ENCODE measurements at regions not wholly inside any gene's neighbourhood (a gene's known extent, or its start where the extent isn't known, plus 50 kb on each side); places are given as distances from the start of the nearest gene placed in this dataset.

DNA sequence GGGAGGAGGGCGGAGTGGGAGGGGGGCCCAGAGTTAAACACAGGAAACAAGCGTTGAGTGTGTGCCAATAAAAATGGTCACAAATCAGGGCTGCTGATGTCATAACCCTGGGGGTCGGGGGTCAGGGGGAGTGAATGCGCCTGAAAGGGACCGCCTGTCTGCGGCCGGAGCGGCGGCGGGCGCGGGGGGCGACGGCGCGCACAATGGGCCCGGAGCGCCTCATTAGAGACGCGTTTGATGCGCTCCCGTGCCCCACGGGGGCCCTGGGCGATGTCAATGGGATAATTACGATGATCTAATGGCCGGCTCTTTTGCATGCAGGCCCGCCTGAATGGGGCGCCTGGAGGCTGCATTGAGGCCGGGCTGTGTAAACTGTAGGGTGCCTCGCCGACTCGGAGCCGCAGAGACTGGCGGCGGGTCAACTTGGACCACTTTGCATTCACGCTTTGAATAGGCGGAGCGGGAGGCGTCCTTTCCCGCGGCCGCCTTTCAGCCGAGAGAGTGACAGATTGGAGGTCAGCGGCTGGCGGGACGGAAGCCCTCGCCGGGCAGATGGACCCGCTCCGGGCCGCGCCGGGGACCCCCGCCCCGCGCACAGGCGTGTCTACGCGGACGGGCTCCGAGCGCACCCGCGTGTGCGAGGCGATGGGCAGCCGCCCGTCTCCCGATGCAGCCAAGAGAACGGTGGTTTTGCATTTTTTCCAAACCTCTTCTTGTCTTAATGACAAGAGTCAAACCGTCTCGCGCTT is 296.1 kb downstream of the TFAP2C start:
- no peaks in the 10 kb centered on the region for H3K36me3 Mint-ChIP-seq (ENCODE audit: insufficient read depth, unreplicated experiment)
- no TSS peak for BruUV-seq (replicated peaks)
- peaks cover 75% of the 10 kb centered on the region for H3K27me3 Mint-ChIP-seq (ENCODE audit: unreplicated experiment)
- no peaks in the 10 kb centered on the region for H3K4me1 Mint-ChIP-seq (ENCODE audit: low read depth, unreplicated experiment)
- no peaks in the 10 kb centered on the region for H3K9me3 Mint-ChIP-seq (ENCODE audit: low read depth, unreplicated experiment)
- CTCF ChIA-PET, result no interaction called here
- H3K27ac Mint-ChIP-seq (ENCODE audit: unreplicated experiment), result no peak overlapping the region
- no peak for TF ChIP-seq CTCF (IDR thresholded peaks at IDR 0.05; ENCODE audit: unreplicated experiment)
- intact Hi-C loops (cut with micrococcal nuclease; ENCODE audit: unreplicated experiment), result no loop called here
- H3K4me3 Mint-ChIP-seq (ENCODE audit: low read depth, unreplicated experiment), result no peak overlapping the region
- no peak for DNase-seq

DNA sequence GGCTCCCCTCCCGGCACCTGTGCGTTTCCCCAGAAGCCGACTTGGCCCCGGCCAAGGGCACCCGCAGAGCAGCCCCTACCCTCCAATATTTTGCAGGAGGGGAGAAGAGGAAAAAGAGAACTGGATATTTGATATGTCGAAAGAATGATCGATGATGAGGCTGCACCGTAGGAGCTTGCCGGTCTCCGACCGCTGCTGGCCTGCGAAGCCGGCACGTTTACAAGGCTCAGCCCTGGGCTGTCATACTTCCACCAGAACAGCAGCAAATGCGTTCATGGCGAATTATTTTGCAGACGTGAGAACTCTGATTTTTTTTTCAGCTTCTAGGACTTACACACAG is 296.7 kb downstream of the TFAP2C start:
- TF ChIP-seq CTCF (IDR thresholded peaks at IDR 0.05; ENCODE audit: unreplicated experiment), result no peak
- Mint-ChIP-seq H3K27me3 (ENCODE audit: unreplicated experiment) (peaks cover 81% of the 10 kb centered on the region), H3K4me3 (ENCODE audit: low read depth, unreplicated experiment) (no peak overlapping the region), H3K27ac (ENCODE audit: unreplicated experiment) (no peak overlapping the region), H3K36me3 (ENCODE audit: insufficient read depth, unreplicated experiment) (no peaks in the 10 kb centered on the region), H3K9me3 (ENCODE audit: low read depth, unreplicated experiment) (no peaks in the 10 kb centered on the region), H3K4me1 (ENCODE audit: low read depth, unreplicated experiment) (no peaks in the 10 kb centered on the region)
- intact Hi-C loops (cut with micrococcal nuclease; ENCODE audit: unreplicated experiment), result no loop called here
- BruUV-seq (replicated peaks), result no TSS peak
- DNase-seq, result no peak
- CTCF ChIA-PET, result no interaction called here

- H3K4me3 Mint-ChIP-seq (ENCODE audit: low read depth, unreplicated experiment), result no peak overlapping the region
- CTCF ChIA-PET, result no interaction called here
- H3K9me3 Mint-ChIP-seq (ENCODE audit: low read depth, unreplicated experiment), result no peaks in the 10 kb centered on the region
- no peak overlapping the region for H3K27ac Mint-ChIP-seq (ENCODE audit: unreplicated experiment)
- no peaks in the 10 kb centered on the region for H3K36me3 Mint-ChIP-seq (ENCODE audit: insufficient read depth, unreplicated experiment)
- BruUV-seq (replicated peaks), result no TSS peak
- DNase-seq, result no peak
- H3K4me1 Mint-ChIP-seq (ENCODE audit: low read depth, unreplicated experiment), result no peaks in the 10 kb centered on the region
- intact Hi-C loops (cut with micrococcal nuclease; ENCODE audit: unreplicated experiment), result no loop called here
- peaks cover 80% of the 10 kb centered on the region for H3K27me3 Mint-ChIP-seq (ENCODE audit: unreplicated experiment)
- TF ChIP-seq CTCF (IDR thresholded peaks at IDR 0.05; ENCODE audit: unreplicated experiment), result no peak
These were observed 297.4 kb downstream of the TFAP2C start for GRCh38 chr20:56926501-56926900.

DNA sequence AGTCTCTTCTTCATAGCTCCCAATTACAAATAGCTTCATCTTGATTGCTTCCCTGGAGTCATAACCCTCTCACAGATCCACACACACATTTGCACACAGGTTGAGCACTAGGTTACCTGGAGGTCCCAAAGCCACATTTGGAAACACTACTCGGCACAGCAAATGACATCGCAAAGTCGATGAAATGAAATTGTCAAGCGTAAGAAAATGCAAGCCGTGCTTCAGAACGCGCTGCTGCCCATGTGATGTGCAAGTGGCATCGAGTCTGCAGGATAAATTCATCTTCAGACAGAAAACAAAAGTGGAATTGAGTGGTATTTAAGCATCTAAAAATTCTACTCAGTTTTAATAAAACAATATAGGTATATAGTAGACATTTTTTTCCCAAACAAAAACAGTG is 298.0 kb downstream of the TFAP2C start:
- H3K4me1 Mint-ChIP-seq (ENCODE audit: low read depth, unreplicated experiment), result no peaks in the 10 kb centered on the region
- H3K4me3 Mint-ChIP-seq (ENCODE audit: low read depth, unreplicated experiment), result no peak overlapping the region
- CTCF ChIA-PET, result no interaction called here
- DNase-seq, result no peak
- intact Hi-C loops (cut with micrococcal nuclease; ENCODE audit: unreplicated experiment), result no loop called here
- no peak for TF ChIP-seq CTCF (IDR thresholded peaks at IDR 0.05; ENCODE audit: unreplicated experiment)
- no peaks in the 10 kb centered on the region for H3K9me3 Mint-ChIP-seq (ENCODE audit: low read depth, unreplicated experiment)
- BruUV-seq (replicated peaks), result no TSS peak
- H3K27ac Mint-ChIP-seq (ENCODE audit: unreplicated experiment), result no peak overlapping the region
- H3K36me3 Mint-ChIP-seq (ENCODE audit: insufficient read depth, unreplicated experiment), result no peaks in the 10 kb centered on the region
- peaks cover 74% of the 10 kb centered on the region for H3K27me3 Mint-ChIP-seq (ENCODE audit: unreplicated experiment)
